IMR-90 (cell line): ENCODE measurements at regions not wholly inside any gene's neighbourhood (a gene's known extent, or its start where the extent isn't known, plus 50 kb on each side); places are given as distances from the start of the nearest gene placed in this dataset.

ENCODE experiments used
- ATAC-seq: fragments of 200-7000 bp; cut with Tn5 transposase; 2 replicates; pipeline ENCODE4 v1.9.1; 2020; ENCODE audit warnings: low read depth, mild to moderate bottlenecking, moderate library complexity
- BruUV-seq: library from RNA; stranded (reverse); fragments of 400-500 nt; replicated peaks from 2 replicates; lab custom pipeline; 2021; lab: Mats Ljungman, UMichigan
- CTCF ChIA-PET: fragments of 300-600 bp; formaldehyde crosslinking; extraction: SDS; loops from one replicate; lab custom pipeline; 2021; ENCODE audit warnings: antibody characterized with exemption; lab: Yijun Ruan, JAX
- POLR2A ChIA-PET: fragments of 300-600 bp; sonication (Branson Sonifier 250); formaldehyde crosslinking; loops from one replicate; lab custom pipeline; 2022; ENCODE audit warnings: antibody characterized with exemption; ENCODE audit not compliant: unreplicated experiment; lab: Charles Lee
- DNase-seq: peaks from one replicate; pipeline ENCODE4 v3.0.0; 2013
- H2AFZ ChIP-seq: replicated peaks from 2 replicates; pipeline ENCODE3; 2013; ENCODE audit warnings: low read length, mild to moderate bottlenecking; ENCODE audit not compliant: poor library complexity
- H2AK5ac ChIP-seq: 2 replicates; pipeline ENCODE4 v1.6.1; 2013; ENCODE audit warnings: low read depth, low read length, inconsistent platforms
- H2AK9ac ChIP-seq: replicated peaks from 2 replicates; pipeline ENCODE3; 2013; ENCODE audit warnings: mild to moderate bottlenecking, low read depth, low read length, moderate library complexity; ENCODE audit not compliant: poor library complexity
- H2BK120ac ChIP-seq: 2 replicates; pipeline ENCODE4 v1.6.1; 2013; ENCODE audit warnings: low read depth, low read length, inconsistent platforms
- H2BK15ac ChIP-seq: 3 replicates; pipeline ENCODE4 v1.6.1; 2013; ENCODE audit warnings: low read depth, low read length, inconsistent platforms
- H2BK20ac ChIP-seq: 2 replicates; pipeline ENCODE4 v1.6.1; 2013; ENCODE audit warnings: low read depth, mild to moderate bottlenecking, inconsistent platforms, low read length, moderate library complexity
- H2BK5ac ChIP-seq: 2 replicates; pipeline ENCODE4 v1.6.1; 2013; ENCODE audit warnings: mild to moderate bottlenecking, low read depth, low read length, inconsistent platforms; ENCODE audit not compliant: poor library complexity, severe bottlenecking
- H3K14ac ChIP-seq: replicated peaks from 2 replicates; pipeline ENCODE4 v1.6.1; 2013; ENCODE audit warnings: low read depth, low read length, inconsistent platforms
- H3K18ac ChIP-seq: 2 replicates; pipeline ENCODE4 v1.6.1; 2013; ENCODE audit warnings: low read depth, low read length, control low read depth
- H3K23ac ChIP-seq: 2 replicates; pipeline ENCODE4 v1.6.1; 2013; ENCODE audit warnings: low read depth, low read length, inconsistent platforms
- H3K27ac ChIP-seq: 2 replicates; pipeline ENCODE4 v1.5.1; 2013; ENCODE audit warnings: mild to moderate bottlenecking, control low read depth, low read length; ENCODE audit not compliant: insufficient read depth
- H3K27me3 ChIP-seq: 2 replicates; pipeline ENCODE4 v1.6.1; 2013; ENCODE audit warnings: low read length; ENCODE audit not compliant: control insufficient read depth, insufficient read depth
- H3K36me3 ChIP-seq: 2 replicates; pipeline ENCODE4 v1.6.1; 2013; ENCODE audit warnings: low read length, mixed read lengths; ENCODE audit not compliant: control insufficient read depth, insufficient read depth
- H3K4ac ChIP-seq: 2 replicates; pipeline ENCODE4 v1.6.1; 2013; ENCODE audit warnings: low read depth, low read length, inconsistent platforms
- H3K4me1 ChIP-seq: 2 replicates; pipeline ENCODE4 v1.6.1; 2013; ENCODE audit warnings: low read length, mixed read lengths; ENCODE audit not compliant: control insufficient read depth, insufficient read depth
- H3K4me2 ChIP-seq: 2 replicates; pipeline ENCODE4 v1.6.1; 2013; ENCODE audit warnings: low read depth, mild to moderate bottlenecking, control low read depth, low read length, moderate library complexity
- H3K4me3 ChIP-seq: 2 replicates; pipeline ENCODE4 v1.5.1; 2013; ENCODE audit warnings: low read depth, mild to moderate bottlenecking, control low read depth, low read length, moderate library complexity; ENCODE audit not compliant: insufficient read depth
- H3K56ac ChIP-seq: 2 replicates; pipeline ENCODE4 v1.6.1; 2013; ENCODE audit warnings: low read length, inconsistent platforms; ENCODE audit not compliant: insufficient read depth; ENCODE audit errors: extremely low read depth
- H3K79me1 ChIP-seq, 2 experiments: 2 replicates each; pipeline ENCODE4 v1.6.1; 2013; ENCODE audit warnings: low read length in 2 of 2, inconsistent platforms in 1 of 2, low read depth in 1 of 2
- H3K9ac ChIP-seq: 2 replicates; pipeline ENCODE4 v1.6.1; 2013; ENCODE audit warnings: low read depth, low read length, control low read depth
- H3K9me1 ChIP-seq: 2 replicates; pipeline ENCODE4 v1.6.1; 2013; ENCODE audit warnings: low read length, inconsistent platforms; ENCODE audit not compliant: insufficient read depth
- H3K9me3 ChIP-seq: 2 replicates; pipeline ENCODE4 v1.6.1; 2013; ENCODE audit warnings: low read length; ENCODE audit not compliant: control insufficient read depth, insufficient read depth
- H4K20me1 ChIP-seq: 2 replicates; pipeline ENCODE4 v1.6.1; 2013; ENCODE audit warnings: low read length, inconsistent platforms; ENCODE audit not compliant: insufficient read depth
- H4K5ac ChIP-seq: 2 replicates; pipeline ENCODE4 v1.6.1; 2013; ENCODE audit warnings: mild to moderate bottlenecking, low read depth, low read length, control low read depth
- H4K8ac ChIP-seq, 2 experiments: 2 replicates each; pipeline ENCODE4 v1.6.1; 2013; ENCODE audit warnings: low read depth in 2 of 2, low read length in 2 of 2, control low read depth in 1 of 2, inconsistent platforms in 1 of 2
- H4K91ac ChIP-seq: 2 replicates; pipeline ENCODE4 v1.6.1; 2013; ENCODE audit warnings: low read depth, low read length, inconsistent platforms; ENCODE audit not compliant: insufficient read depth
- BHLHE40 ChIP-seq: fragments of 150-350 bp; IDR thresholded peaks from 2 replicates; pipeline ENCODE4 v1.6.1; 2016; ENCODE audit warnings: mild to moderate bottlenecking, low read depth, low read length
- CEBPB ChIP-seq: IDR thresholded peaks from 2 replicates; pipeline ENCODE4 v1.6.1; 2012; ENCODE audit warnings: low read depth, low read length, improper control_type of control experiment
- FOS ChIP-seq: fragments of 150-350 bp; IDR thresholded peaks from 2 replicates; pipeline ENCODE4 v1.6.1; 2016; ENCODE audit warnings: low read depth, low read length
- MAFK ChIP-seq: IDR thresholded peaks from 2 replicates; pipeline ENCODE4 v1.6.1; 2012; ENCODE audit warnings: low read depth, low read length, improper control_type of control experiment
- MAZ ChIP-seq: IDR thresholded peaks from 2 replicates; pipeline ENCODE4 v1.6.1; 2012; ENCODE audit warnings: low read depth, mild to moderate bottlenecking, low read length, improper control_type of control experiment, moderate library complexity, borderline replicate concordance
- MXI1 ChIP-seq: IDR thresholded peaks from 2 replicates; pipeline ENCODE4 v1.6.1; 2012; ENCODE audit warnings: low read depth, mild to moderate bottlenecking, low read length, moderate library complexity, borderline replicate concordance
- NFE2L2 ChIP-seq: fragments of 150-350 bp; IDR thresholded peaks from 2 replicates; pipeline ENCODE4 v1.6.1; 2016; ENCODE audit warnings: low read depth, mild to moderate bottlenecking, low read length
- POLR2A ChIP-seq: IDR thresholded peaks from 2 replicates; pipeline ENCODE4 v1.6.1; 2012; ENCODE audit warnings: mild to moderate bottlenecking, low read depth, low read length
- RAD21 ChIP-seq: IDR thresholded peaks from 2 replicates; pipeline ENCODE4 v1.6.1; 2012; ENCODE audit warnings: low read length, improper control_type of control experiment
- RCOR1 ChIP-seq: IDR thresholded peaks from 2 replicates; pipeline ENCODE4 v1.6.1; 2012; ENCODE audit warnings: mild to moderate bottlenecking, low read length, improper control_type of control experiment; ENCODE audit not compliant: insufficient replicate concordance
- RFX5 ChIP-seq: IDR thresholded peaks from 2 replicates; pipeline ENCODE4 v1.8.0; 2012; ENCODE audit warnings: low read depth, mild to moderate bottlenecking, low read length, moderate library complexity
- SMC3 ChIP-seq: fragments of 150-350 bp; IDR thresholded peaks from 2 replicates; pipeline ENCODE4 v1.6.1; 2016; ENCODE audit warnings: low read depth, mild to moderate bottlenecking, antibody characterized with exemption, low read length, moderate library complexity
- WGBS, 2 experiments: methylation state at CpG; one replicate each; pipeline versions ENCODE4 v1.1.5 to v1.1.7; 2013; ENCODE audit warnings: missing lambda C conversion rate in 2 of 2; ENCODE audit not compliant: insufficient read length in 1 of 2; ENCODE audit errors: extremely low coverage in 2 of 2; 5-methylcytosine and 5-hydroxymethylcytosine counted together
- dilution Hi-C: fragments of 300-500 bp; cut with HindIII; formaldehyde crosslinking; loops from one replicate; pipeline ENCODE4 v1.14.3; 2018; ENCODE audit warnings: low sequenced_read_pairs; ENCODE audit not compliant: unreplicated experiment
- in situ Hi-C: fragments of 300-500 bp; cut with MboI; formaldehyde crosslinking; loops from 3 replicates; pipeline ENCODE4 v1.14.3; 2019; ENCODE audit warnings: low sequenced_read_pairs, inconsistent platforms, mixed read lengths
- intact Hi-C: fragments of 100-400 bp; cut with micrococcal nuclease; formaldehyde crosslinking; loops from 2 replicates; pipeline ENCODE4 v1.10.0; 2022
- TF ChIP-seq, protein P1 (sequence below): conservative IDR thresholded peaks from 2 replicates; pipeline ENCODE4 v1.5.1; 2012; ENCODE audit warnings: mild to moderate bottlenecking, low read depth, low read length, improper control_type of control experiment
- TF ChIP-seq, protein P2 (sequence below): fragments of 150-350 bp; IDR thresholded peaks from 2 replicates; pipeline ENCODE4 v1.6.1; 2016; ENCODE audit warnings: low read depth, mild to moderate bottlenecking, low read length, moderate library complexity, borderline replicate concordance

DNA sequence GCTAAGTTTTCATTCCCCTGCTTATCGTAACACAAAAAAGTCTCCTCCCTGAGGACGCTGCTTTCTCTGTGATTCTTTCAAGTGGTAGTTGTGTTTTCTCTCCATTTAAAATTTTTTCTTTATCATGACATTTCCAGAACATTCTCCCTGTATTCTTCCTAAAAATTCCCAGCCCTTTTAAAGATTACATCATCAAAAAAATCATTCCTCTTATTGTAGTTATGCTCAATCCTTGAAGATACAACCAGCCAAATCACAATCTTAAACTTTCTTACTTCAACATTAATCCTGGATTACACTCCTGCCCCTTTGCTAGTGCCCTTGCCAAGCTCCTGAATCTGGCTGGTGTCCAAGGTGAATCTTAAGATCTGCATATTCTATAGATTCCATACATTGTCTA, 163.7 kb upstream of the CBLB start:
- ChIA-PET CTCF (no interaction called here), POLR2A (no interaction called here)
- BruUV-seq, result no TSS peak
- no peak overlapping the region for H4K8ac ChIP-seq
- whole genome bisulfite sequencing, 2 experiments, result no CpG with 5 or more reads among the region's 2 CpGs
- H3K9me3 ChIP-seq, result no peaks in the 10 kb centered on the region
- intact Hi-C loops (no loop called here), in situ Hi-C loops (no loop called here), dilution Hi-C loops (no loop called here)
- DNase-seq (no peak), ATAC-seq (no peak)
- no peak overlapping the region for H2AK5ac ChIP-seq
- TF ChIP-seq MAFK, result no peak
- no peak for TF ChIP-seq RCOR1
- TF ChIP-seq CEBPB, result no peak
- no peak for TF ChIP-seq RAD21
- no peak for TF ChIP-seq BHLHE40
- no peak for TF ChIP-seq MXI1
- TF ChIP-seq POLR2A, result no peak
- no peak for TF ChIP-seq NFE2L2
- TF ChIP-seq SMC3, result no peak
- TF ChIP-seq, protein P1, sequence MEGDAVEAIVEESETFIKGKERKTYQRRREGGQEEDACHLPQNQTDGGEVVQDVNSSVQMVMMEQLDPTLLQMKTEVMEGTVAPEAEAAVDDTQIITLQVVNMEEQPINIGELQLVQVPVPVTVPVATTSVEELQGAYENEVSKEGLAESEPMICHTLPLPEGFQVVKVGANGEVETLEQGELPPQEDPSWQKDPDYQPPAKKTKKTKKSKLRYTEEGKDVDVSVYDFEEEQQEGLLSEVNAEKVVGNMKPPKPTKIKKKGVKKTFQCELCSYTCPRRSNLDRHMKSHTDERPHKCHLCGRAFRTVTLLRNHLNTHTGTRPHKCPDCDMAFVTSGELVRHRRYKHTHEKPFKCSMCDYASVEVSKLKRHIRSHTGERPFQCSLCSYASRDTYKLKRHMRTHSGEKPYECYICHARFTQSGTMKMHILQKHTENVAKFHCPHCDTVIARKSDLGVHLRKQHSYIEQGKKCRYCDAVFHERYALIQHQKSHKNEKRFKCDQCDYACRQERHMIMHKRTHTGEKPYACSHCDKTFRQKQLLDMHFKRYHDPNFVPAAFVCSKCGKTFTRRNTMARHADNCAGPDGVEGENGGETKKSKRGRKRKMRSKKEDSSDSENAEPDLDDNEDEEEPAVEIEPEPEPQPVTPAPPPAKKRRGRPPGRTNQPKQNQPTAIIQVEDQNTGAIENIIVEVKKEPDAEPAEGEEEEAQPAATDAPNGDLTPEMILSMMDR, result no peak
- TF ChIP-seq, protein P2, sequence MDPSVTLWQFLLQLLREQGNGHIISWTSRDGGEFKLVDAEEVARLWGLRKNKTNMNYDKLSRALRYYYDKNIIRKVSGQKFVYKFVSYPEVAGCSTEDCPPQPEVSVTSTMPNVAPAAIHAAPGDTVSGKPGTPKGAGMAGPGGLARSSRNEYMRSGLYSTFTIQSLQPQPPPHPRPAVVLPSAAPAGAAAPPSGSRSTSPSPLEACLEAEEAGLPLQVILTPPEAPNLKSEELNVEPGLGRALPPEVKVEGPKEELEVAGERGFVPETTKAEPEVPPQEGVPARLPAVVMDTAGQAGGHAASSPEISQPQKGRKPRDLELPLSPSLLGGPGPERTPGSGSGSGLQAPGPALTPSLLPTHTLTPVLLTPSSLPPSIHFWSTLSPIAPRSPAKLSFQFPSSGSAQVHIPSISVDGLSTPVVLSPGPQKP, result no peak
- no peak for TF ChIP-seq RFX5
- TF ChIP-seq FOS, result no peak
- TF ChIP-seq MAZ, result no peak
- H3K79me1 ChIP-seq, result no peaks in the 10 kb centered on the region
- H3K27ac ChIP-seq, result no peak overlapping the region
- no peaks in the 10 kb centered on the region for H3K36me3 ChIP-seq
- H3K9me1 ChIP-seq, result no peaks in the 10 kb centered on the region
- no peak overlapping the region for H3K56ac ChIP-seq
- H2BK5ac ChIP-seq, result no peak overlapping the region
- H3K23ac ChIP-seq, result no peak overlapping the region
- no peak overlapping the region for H3K4ac ChIP-seq
- no peaks in the 10 kb centered on the region for H3K27me3 ChIP-seq
- H3K4me1 ChIP-seq, result no peaks in the 10 kb centered on the region; the same call in 1 of the 2 replicates
- H4K20me1 ChIP-seq, result no peaks in the 10 kb centered on the region
- no peak overlapping the region for H3K4me3 ChIP-seq
- no peak overlapping the region for H2AK9ac ChIP-seq
- H3K14ac ChIP-seq, result no peak overlapping the region
- no peak overlapping the region for H2BK20ac ChIP-seq
- no peak overlapping the region for H4K91ac ChIP-seq
- no peak overlapping the region for H2AFZ ChIP-seq
- H2BK15ac ChIP-seq, result no peak overlapping the region
- no peak overlapping the region for H3K9ac ChIP-seq
- H4K5ac ChIP-seq, result no peak overlapping the region
- H3K4me2 ChIP-seq, result no peak overlapping the region
- no peak overlapping the region for H3K18ac ChIP-seq
- no peak overlapping the region for H2BK120ac ChIP-seq
